Cardiac muscle cell (in vitro differentiated cells and primary cell): ENCODE measurements at regions not wholly inside any gene's neighbourhood (a gene's known extent, or its start where the extent isn't known, plus 50 kb on each side); places are given as distances from the start of the nearest gene placed in this dataset.
A peak's percentile ranks its signal among the peaks of the same experiment; 100 is the strongest.

ENCODE experiments used
- DNase-seq, 2 donors: peaks; one replicate each; pipeline versions ENCODE4 v3.0.0 to v3.0.0-alpha.2; 2010 to 2017; ENCODE audit warnings: low read depth in 1 of 2, low spot score in 1 of 2
- H3K27ac ChIP-seq: fragments of 200-600 bp; sonication (generic); 2 replicates; pipeline ENCODE4 v1.5.1; 2016
- H3K27me3 ChIP-seq: fragments of 200-600 bp; sonication (generic); 2 replicates; pipeline ENCODE4 v1.6.0; 2016; ENCODE audit warnings: control low read depth
- H3K36me3 ChIP-seq: fragments of 200-600 bp; sonication (generic); 2 replicates; pipeline ENCODE4 v1.5.1; 2016; ENCODE audit warnings: control low read depth
- H3K4me1 ChIP-seq: fragments of 200-600 bp; sonication (generic); 2 replicates; pipeline ENCODE4 v1.8.1; 2017; ENCODE audit warnings: low read depth, mild to moderate bottlenecking, mixed run types
- H3K4me3 ChIP-seq: fragments of 200-600 bp; sonication (generic); 2 replicates; pipeline ENCODE4 v1.5.1; 2016; ENCODE audit warnings: mild to moderate bottlenecking
- H3K9me3 ChIP-seq: fragments of 200-600 bp; sonication (generic); 2 replicates; pipeline ENCODE4 v1.5.1; 2017; ENCODE audit warnings: low read depth, mild to moderate bottlenecking, control low read depth
- TF ChIP-seq, protein P1 (sequence below): IDR thresholded peaks from 2 replicates; pipeline ENCODE4 v1.5.1; 2012; ENCODE audit warnings: low read depth, mild to moderate bottlenecking, low read length

- peaks cover 4% of the 10 kb centered on the region for H3K4me1 ChIP-seq
- H3K36me3 ChIP-seq = no peaks in the 10 kb centered on the region
- H3K27me3 ChIP-seq = no peaks in the 10 kb centered on the region
- no peak overlapping the region for H3K4me3 ChIP-seq
- H3K9me3 ChIP-seq = no peaks in the 10 kb centered on the region
- H3K27ac ChIP-seq = no peak overlapping the region
- TF ChIP-seq, protein P1, sequence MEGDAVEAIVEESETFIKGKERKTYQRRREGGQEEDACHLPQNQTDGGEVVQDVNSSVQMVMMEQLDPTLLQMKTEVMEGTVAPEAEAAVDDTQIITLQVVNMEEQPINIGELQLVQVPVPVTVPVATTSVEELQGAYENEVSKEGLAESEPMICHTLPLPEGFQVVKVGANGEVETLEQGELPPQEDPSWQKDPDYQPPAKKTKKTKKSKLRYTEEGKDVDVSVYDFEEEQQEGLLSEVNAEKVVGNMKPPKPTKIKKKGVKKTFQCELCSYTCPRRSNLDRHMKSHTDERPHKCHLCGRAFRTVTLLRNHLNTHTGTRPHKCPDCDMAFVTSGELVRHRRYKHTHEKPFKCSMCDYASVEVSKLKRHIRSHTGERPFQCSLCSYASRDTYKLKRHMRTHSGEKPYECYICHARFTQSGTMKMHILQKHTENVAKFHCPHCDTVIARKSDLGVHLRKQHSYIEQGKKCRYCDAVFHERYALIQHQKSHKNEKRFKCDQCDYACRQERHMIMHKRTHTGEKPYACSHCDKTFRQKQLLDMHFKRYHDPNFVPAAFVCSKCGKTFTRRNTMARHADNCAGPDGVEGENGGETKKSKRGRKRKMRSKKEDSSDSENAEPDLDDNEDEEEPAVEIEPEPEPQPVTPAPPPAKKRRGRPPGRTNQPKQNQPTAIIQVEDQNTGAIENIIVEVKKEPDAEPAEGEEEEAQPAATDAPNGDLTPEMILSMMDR = no peak
- DNase-seq = no peak
Observed at GRCh38 chr7:112882511-112882910, 92.3 kb upstream of the TMEM168 start.

DNA sequence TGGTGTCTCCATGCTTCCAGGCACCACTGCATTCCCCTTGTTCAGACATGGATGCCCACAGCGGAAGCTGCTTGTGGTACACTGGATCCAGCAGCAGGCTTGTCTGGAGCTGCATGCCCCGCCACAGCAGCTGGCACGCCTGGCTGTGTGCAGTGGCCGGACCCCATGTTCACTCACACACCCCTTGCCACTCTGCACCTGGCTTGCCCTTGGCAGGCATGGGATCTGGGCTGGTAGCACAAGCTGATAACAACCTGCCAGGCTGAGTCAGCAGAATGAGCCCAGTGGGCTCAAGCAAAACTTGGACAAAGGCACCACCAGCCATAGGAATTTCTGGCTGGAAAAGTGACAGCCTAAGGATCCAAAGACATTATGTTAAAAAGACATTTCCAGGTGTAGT lies 91.8 kb upstream of the TMEM168 start:
- H3K4me3 ChIP-seq = no peak overlapping the region
- no peak for DNase-seq
- H3K36me3 ChIP-seq = no peaks in the 10 kb centered on the region
- no peaks in the 10 kb centered on the region for H3K9me3 ChIP-seq
- peaks cover 4% of the 10 kb centered on the region for H3K4me1 ChIP-seq
- TF ChIP-seq, protein P1 = no peak
- no peaks in the 10 kb centered on the region for H3K27me3 ChIP-seq
- no peak overlapping the region for H3K27ac ChIP-seq

DNA sequence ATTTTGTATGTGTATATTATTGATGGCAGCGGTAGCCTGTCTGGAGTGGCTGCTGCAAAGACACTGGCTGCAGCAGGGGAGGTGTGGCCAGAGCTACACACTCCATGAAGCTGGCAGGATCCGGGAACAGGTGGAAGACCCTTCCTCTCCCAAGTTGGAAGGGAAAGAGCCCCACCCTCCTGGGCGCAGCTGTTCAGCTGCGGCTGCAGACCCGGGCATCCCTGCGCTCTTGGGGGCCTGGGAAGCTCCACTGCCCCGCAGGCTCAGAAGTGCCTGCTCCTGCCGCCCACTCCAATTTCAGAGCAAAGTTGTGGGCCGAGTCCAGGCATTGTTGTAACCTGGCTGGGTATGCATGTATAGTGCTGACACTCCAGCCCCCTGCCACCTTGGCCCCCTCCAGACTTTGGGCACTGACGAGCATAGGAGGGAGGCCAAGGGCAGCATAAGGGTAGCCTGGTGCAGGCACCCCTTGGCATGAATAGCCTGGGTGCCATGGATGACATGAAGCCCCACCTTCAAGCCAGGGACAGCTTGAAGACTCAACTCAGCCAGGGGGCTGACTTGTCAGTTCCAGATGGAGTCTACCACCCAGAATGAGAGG lies 90.7 kb upstream of the TMEM168 start:
- H3K27me3 ChIP-seq = no peaks in the 10 kb centered on the region
- H3K27ac ChIP-seq = no peak overlapping the region
- H3K4me3 ChIP-seq = no peak overlapping the region
- TF ChIP-seq, protein P1 = no peak
- H3K36me3 ChIP-seq = no peaks in the 10 kb centered on the region
- DNase-seq = no peak
- H3K4me1 ChIP-seq = peaks cover 4% of the 10 kb centered on the region
- no peaks in the 10 kb centered on the region for H3K9me3 ChIP-seq

DNA sequence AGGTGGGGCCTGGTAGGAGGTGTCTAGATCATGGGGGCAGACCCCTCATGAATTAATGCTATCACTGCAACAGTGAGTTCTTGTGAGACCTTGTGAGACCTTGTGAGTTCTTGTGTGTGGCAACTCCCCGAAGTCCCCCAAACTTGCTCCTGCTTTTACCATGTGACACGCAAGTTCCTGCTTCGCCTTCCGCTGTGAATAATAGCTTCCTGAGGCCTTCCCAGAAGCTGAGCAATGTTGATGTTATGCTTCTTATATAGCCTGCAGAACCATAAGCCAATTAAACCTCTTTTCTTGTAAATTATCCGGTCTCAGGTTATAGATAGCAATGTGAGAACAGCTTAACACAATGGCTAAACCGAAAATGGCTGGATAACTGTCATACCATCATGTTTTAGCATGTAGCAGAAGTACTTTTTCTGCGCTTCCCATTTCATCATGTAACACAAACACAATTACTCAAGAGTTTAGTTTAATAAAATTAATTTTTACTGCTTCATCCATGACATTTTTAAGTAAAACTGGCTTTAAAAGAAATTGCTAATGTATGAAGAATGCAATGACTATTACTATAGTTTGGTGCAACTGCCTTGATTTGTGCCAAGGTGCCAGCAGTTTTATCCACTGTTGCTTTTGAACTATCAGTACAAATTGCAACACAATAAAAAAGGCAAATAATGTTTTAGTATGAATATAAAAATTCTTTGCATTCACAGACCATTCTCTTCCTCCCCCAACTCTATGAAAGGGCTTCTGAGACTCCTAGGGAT lies 87.7 kb upstream of the TMEM168 start:
- no peaks in the 10 kb centered on the region for H3K36me3 ChIP-seq
- peaks cover 4% of the 10 kb centered on the region for H3K4me1 ChIP-seq
- H3K4me3 ChIP-seq = no peak overlapping the region
- no peaks in the 10 kb centered on the region for H3K27me3 ChIP-seq
- no peak overlapping the region for H3K27ac ChIP-seq
- no peaks in the 10 kb centered on the region for H3K9me3 ChIP-seq
- TF ChIP-seq, protein P1 = no peak
- DNase-seq = no peak

DNA sequence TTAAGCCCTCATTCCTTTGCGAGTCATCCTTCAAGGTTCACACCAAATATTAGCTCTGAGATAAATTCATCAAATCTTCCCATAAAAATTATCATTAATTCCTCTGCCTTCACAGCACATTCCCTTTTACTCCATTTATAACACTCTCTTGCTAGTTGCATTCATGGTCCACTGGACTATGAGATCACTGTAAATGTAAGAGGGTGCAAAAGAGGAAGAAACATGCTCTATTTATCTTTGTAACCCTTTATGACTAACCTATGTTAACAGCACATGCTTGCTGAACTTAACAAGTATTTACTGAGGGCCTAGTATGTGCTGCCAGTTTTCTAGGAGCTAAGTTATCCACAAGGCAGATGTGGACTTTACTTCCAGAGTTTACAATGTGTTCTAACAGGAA lies 86.7 kb upstream of the TMEM168 start:
- Histone ChIP-seq H3K27ac (no peak overlapping the region), H3K4me3 (no peak overlapping the region), H3K27me3 (no peaks in the 10 kb centered on the region), H3K36me3 (no peaks in the 10 kb centered on the region), H3K9me3 (no peaks in the 10 kb centered on the region), H3K4me1 (peaks cover 4% of the 10 kb centered on the region)
- peak in 1 of 2 donors; percentile 12 for DNase-seq
- TF ChIP-seq, protein P1 = no peak
